Endothelial cell of umbilical vein (primary cell): ENCODE measurements at regions not wholly inside any gene's neighbourhood (a gene's known extent, or its start where the extent isn't known, plus 50 kb on each side); places are given as distances from the start of the nearest gene placed in this dataset.

Source experiments
- BruUV-seq: library from RNA; stranded (reverse); fragments of 400-500 nt; replicated peaks from 2 replicates; lab custom pipeline; 2021; lab: Mats Ljungman, UMichigan
- CTCF ChIA-PET: fragments of 300-600, 350-600 bp; sonication (Branson Sonifier 250); formaldehyde crosslinking; loops from one replicate; lab custom pipeline; 2021; ENCODE audit warnings: antibody characterized with exemption, inconsistent platforms; lab: Charles Lee
- POLR2A ChIA-PET: fragments of 300-600, 350-600 bp; sonication (Branson Sonifier 250); formaldehyde crosslinking; loops from one replicate; lab custom pipeline; 2021; ENCODE audit warnings: antibody characterized with exemption, inconsistent platforms; lab: Charles Lee
- DNase-seq: peaks from one replicate; pipeline ENCODE4 v3.0.0-alpha.2; 2011; ENCODE audit warnings: low read depth, low spot score
- FAIRE-seq: peaks from 2 replicates; lab custom pipeline; 2011; peaks lifted over from hg19 to GRCh38; lab: Jason Lieb, UNC
- H2AFZ ChIP-seq: 2 replicates; pipeline ENCODE4 v1.6.0; 2012; ENCODE audit warnings: low read depth, low read length, control low read depth, inconsistent platforms
- H3K27ac ChIP-seq: 2 replicates; pipeline ENCODE4 v1.5.1; 2011; ENCODE audit warnings: low read depth, mild to moderate bottlenecking, control low read depth, low read length, moderate library complexity; ENCODE audit not compliant: insufficient read depth
- H3K27me3 ChIP-seq, 2 experiments: 2 replicates each; pipeline versions ENCODE4 v1.6.0 to v1.6.1; 2011; ENCODE audit warnings: low read length in 2 of 2, mixed read lengths in 1 of 2; ENCODE audit not compliant: control insufficient read depth in 2 of 2, insufficient read depth in 2 of 2
- H3K36me3 ChIP-seq, 2 experiments: 2 replicates in 1 of 2; 3 replicates in 1 of 2; pipeline ENCODE4 v1.5.1; 2011; ENCODE audit warnings: low read length in 2 of 2, mild to moderate bottlenecking in 1 of 2, moderate library complexity in 1 of 2; ENCODE audit not compliant: control insufficient read depth in 2 of 2, insufficient read depth in 2 of 2; ENCODE audit errors: extremely low read depth in 1 of 2
- H3K4me1 ChIP-seq: 3 replicates; pipeline ENCODE4 v1.5.1; 2011; ENCODE audit warnings: mild to moderate bottlenecking, low read length; ENCODE audit not compliant: control insufficient read depth, insufficient read depth; ENCODE audit errors: extremely low read depth
- H3K4me2 ChIP-seq: 2 replicates; pipeline ENCODE4 v1.6.1; 2011; ENCODE audit warnings: low read length, control low read depth, mixed read lengths; ENCODE audit not compliant: insufficient read depth
- H3K4me3 ChIP-seq, 3 experiments: fragments of 200-600 bp in 1 of 3; sonication (generic), shearing (Covaris generic) in 1 of 3; replicated peaks in 1 of 3; 2 replicates each; pipeline ENCODE4 v1.5.1; 2011 to 2016; ENCODE audit warnings: control low read depth in 3 of 3, low read length in 3 of 3, mild to moderate bottlenecking in 2 of 3, inconsistent platforms in 1 of 3, low read depth in 1 of 3, moderate library complexity in 1 of 3; ENCODE audit not compliant: insufficient read depth in 1 of 3
- H3K79me2 ChIP-seq: 2 replicates; pipeline ENCODE4 v1.6.0; 2012; ENCODE audit warnings: low read length, inconsistent platforms; ENCODE audit not compliant: control insufficient read depth, insufficient read depth
- H3K9ac ChIP-seq: replicated peaks from 2 replicates; pipeline ENCODE3; 2011; ENCODE audit warnings: low read length, control low read depth; ENCODE audit not compliant: insufficient read depth; ENCODE audit errors: extremely low read depth
- H3K9me1 ChIP-seq: replicated peaks from 3 replicates; pipeline ENCODE4 v1.6.0; 2011; ENCODE audit warnings: mild to moderate bottlenecking, low read length; ENCODE audit not compliant: control insufficient read depth, insufficient read depth; ENCODE audit errors: extremely low read depth
- H3K9me3 ChIP-seq: replicated peaks from 2 replicates; pipeline ENCODE4 v1.5.1; 2012; ENCODE audit warnings: low read length, inconsistent platforms; ENCODE audit not compliant: control insufficient read depth, insufficient read depth
- H4K20me1 ChIP-seq: replicated peaks from 2 replicates; pipeline ENCODE3; 2011; ENCODE audit warnings: mild to moderate bottlenecking, low read length; ENCODE audit not compliant: control insufficient read depth, insufficient read depth; ENCODE audit errors: extremely low read depth
- CTCF ChIP-seq, 2 donors: IDR thresholded peaks; 1 replicate in 1 of 2; 2 replicates in 1 of 2; pipeline ENCODE4 v1.5.1; 2011; ENCODE audit warnings: low read length in 2 of 2, mild to moderate bottlenecking in 2 of 2, moderate library complexity in 2 of 2, control low read depth in 1 of 2, inconsistent platforms in 1 of 2, low read depth in 1 of 2; ENCODE audit not compliant: insufficient read depth in 1 of 2; ENCODE audit errors: extremely low read depth in 1 of 2
- EZH2 ChIP-seq: IDR thresholded peaks from 2 replicates; pipeline ENCODE4 v1.6.1; 2012; ENCODE audit warnings: borderline replicate concordance, low read depth, mild to moderate bottlenecking, moderate library complexity, low read length, inconsistent platforms; ENCODE audit not compliant: severe bottlenecking
- FOS ChIP-seq: IDR thresholded peaks from 2 replicates; pipeline ENCODE4 v1.6.1; 2011; ENCODE audit warnings: mild to moderate bottlenecking, low read length, moderate library complexity, borderline replicate concordance; ENCODE audit not compliant: insufficient read depth
- GATA2 ChIP-seq: IDR thresholded peaks from 2 replicates; pipeline ENCODE4 v1.7.0; 2011; ENCODE audit warnings: low read depth, mild to moderate bottlenecking, moderate library complexity, mixed read lengths, low read length; ENCODE audit not compliant: insufficient read length, insufficient read depth
- JUN ChIP-seq: IDR thresholded peaks from 2 replicates; pipeline ENCODE4 v1.6.1; 2011; ENCODE audit warnings: borderline replicate concordance, low read depth; ENCODE audit not compliant: insufficient read length, insufficient read depth
- MAX ChIP-seq: IDR thresholded peaks from 2 replicates; pipeline ENCODE4 v1.6.1; 2011; ENCODE audit not compliant: insufficient read depth, insufficient read length
- MYC ChIP-seq: IDR thresholded peaks from one replicate; pipeline ENCODE4 v1.6.1; 2011; ENCODE audit warnings: mild to moderate bottlenecking, low read depth, low read length
- POLR2A ChIP-seq: IDR thresholded peaks from 2 replicates; pipeline ENCODE4 v1.6.1; 2012; ENCODE audit warnings: low read depth, mild to moderate bottlenecking, control low read depth, low read length
- POLR2AphosphoS5 ChIP-seq: IDR thresholded peaks from 2 replicates; pipeline ENCODE4 v1.6.1; 2012; ENCODE audit warnings: low read depth, mild to moderate bottlenecking, control low read depth, low read length, moderate library complexity; ENCODE audit not compliant: insufficient read depth
- dilution Hi-C: fragments of 300-500 bp; cut with MboI; formaldehyde crosslinking; loops from one replicate; pipeline ENCODE4 v1.15.0; 2019; ENCODE audit warnings: low sequenced_read_pairs; ENCODE audit not compliant: extremely low pct_ligation_motif_present
- intact Hi-C: fragments of 100-400 bp; cut with micrococcal nuclease; formaldehyde crosslinking; loops from one replicate; pipeline ENCODE4 v1.10.0; 2022

GRCh38 chr4:100284129-100284880, 94.0 kb upstream of the DDIT4L start:
- no peak overlapping the region for H3K27ac ChIP-seq
- no peaks in the 10 kb centered on the region for H4K20me1 ChIP-seq
- no peak overlapping the region for H3K4me3 ChIP-seq
- H3K9me3 ChIP-seq = no peaks in the 10 kb centered on the region
- TF ChIP-seq CTCF (IDR thresholded peaks at IDR 0.05; ENCODE audit: extremely low read depth in 1 of 2, insufficient read depth in 1 of 2, low read depth in 1 of 2, low read length in 2 of 2) = no peak
- no peak for TF ChIP-seq FOS
- no peak for TF ChIP-seq POLR2AphosphoS5
- no peak for TF ChIP-seq MAX
- no peak for TF ChIP-seq POLR2A
- no peak for TF ChIP-seq EZH2
- no peak for TF ChIP-seq MYC
- no peak for TF ChIP-seq JUN
- no peak for TF ChIP-seq GATA2
- no peak overlapping the region for H3K9ac ChIP-seq
- H3K9me1 ChIP-seq = no peaks in the 10 kb centered on the region
- no peaks in the 10 kb centered on the region for H3K36me3 ChIP-seq
- no TSS peak for BruUV-seq
- H3K27me3 ChIP-seq = no peaks in the 10 kb centered on the region
- peaks cover 12% of the 10 kb centered on the region for H3K4me1 ChIP-seq
- dilution Hi-C loops = no loop called here
- FAIRE-seq (no peak), DNase-seq (no peak)
- no peaks in the 10 kb centered on the region for H3K79me2 ChIP-seq
- ChIA-PET POLR2A (no interaction called here), CTCF (no interaction called here)
- H2AFZ ChIP-seq = no peak overlapping the region
- no peak overlapping the region for H3K4me2 ChIP-seq
- intact Hi-C loops = no loop called here
